BE2C (cell line): ENCODE measurements at regions not wholly inside any gene's neighbourhood (a gene's known extent, or its start where the extent isn't known, plus 50 kb on each side); places are given as distances from the start of the nearest gene placed in this dataset.

ENCODE experiments used
- DNase-seq: peaks from one replicate; pipeline ENCODE4 v3.0.0-alpha.2; 2020
- H3K27me3 ChIP-seq: fragments of 250-450 bp; sonication (Bioruptor Pico); 2 replicates; pipeline ENCODE4 v1.5.1; 2020; ENCODE audit warnings: mild to moderate bottlenecking
- H3K36me3 ChIP-seq: fragments of 250-450 bp; sonication (Bioruptor Pico); 2 replicates; pipeline ENCODE4 v1.5.1; 2020; ENCODE audit warnings: mild to moderate bottlenecking
- H3K4me1 ChIP-seq: fragments of 250-450 bp; sonication (Bioruptor Pico); 2 replicates; pipeline ENCODE4 v1.5.1; 2020
- H3K4me3 ChIP-seq: 2 replicates; pipeline ENCODE4 v1.5.1; 2011; ENCODE audit warnings: low read depth, low read length
- H3K9me3 ChIP-seq: fragments of 250-450 bp; sonication (Bioruptor Pico); 2 replicates; pipeline ENCODE4 v1.5.1; 2020
- TF ChIP-seq, protein P1 (sequence below): IDR thresholded peaks from 2 replicates; pipeline ENCODE4 v1.5.1; 2012; ENCODE audit warnings: mild to moderate bottlenecking, low read depth, low read length

DNA sequence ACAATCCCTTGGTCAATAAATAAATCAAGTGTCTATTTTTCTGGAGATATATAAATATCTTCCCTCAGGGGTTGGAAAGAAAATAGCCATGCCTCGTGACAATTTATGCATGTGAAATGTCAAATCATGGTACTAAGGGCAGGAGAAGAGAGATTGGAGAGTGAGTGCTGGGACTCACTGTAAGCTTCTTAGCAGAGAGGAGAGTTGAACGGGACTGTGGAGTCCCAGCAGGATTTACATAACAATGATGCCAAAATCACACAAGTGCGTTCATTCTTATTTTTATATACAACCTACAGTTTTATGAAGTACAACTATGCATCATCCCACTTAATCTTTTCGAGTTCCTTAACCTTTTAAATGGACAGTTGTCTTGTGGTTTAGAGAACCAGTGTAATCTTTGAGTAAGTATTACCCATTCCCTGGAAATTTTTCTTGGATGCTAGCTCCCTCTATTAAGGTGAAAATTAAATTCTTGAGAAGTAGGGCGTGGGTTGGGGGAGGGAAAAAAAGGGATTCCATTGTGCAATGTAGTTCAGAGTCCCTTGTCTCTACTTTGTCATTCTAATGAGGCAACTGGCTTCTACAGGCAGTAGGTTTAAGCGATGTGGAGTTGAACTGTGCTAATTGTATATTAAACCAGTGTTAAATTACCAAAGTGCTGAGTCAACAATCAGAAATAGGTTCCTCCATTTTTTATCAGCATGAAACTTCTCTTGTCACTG lies 143.6 kb upstream of the EPHA4 start:
- H3K4me1 ChIP-seq: no peaks in the 10 kb centered on the region
- no peaks in the 10 kb centered on the region for H3K27me3 ChIP-seq
- no peaks in the 10 kb centered on the region for H3K36me3 ChIP-seq
- DNase-seq: no peak
- no peaks in the 10 kb centered on the region for H3K9me3 ChIP-seq
- TF ChIP-seq, protein P1, sequence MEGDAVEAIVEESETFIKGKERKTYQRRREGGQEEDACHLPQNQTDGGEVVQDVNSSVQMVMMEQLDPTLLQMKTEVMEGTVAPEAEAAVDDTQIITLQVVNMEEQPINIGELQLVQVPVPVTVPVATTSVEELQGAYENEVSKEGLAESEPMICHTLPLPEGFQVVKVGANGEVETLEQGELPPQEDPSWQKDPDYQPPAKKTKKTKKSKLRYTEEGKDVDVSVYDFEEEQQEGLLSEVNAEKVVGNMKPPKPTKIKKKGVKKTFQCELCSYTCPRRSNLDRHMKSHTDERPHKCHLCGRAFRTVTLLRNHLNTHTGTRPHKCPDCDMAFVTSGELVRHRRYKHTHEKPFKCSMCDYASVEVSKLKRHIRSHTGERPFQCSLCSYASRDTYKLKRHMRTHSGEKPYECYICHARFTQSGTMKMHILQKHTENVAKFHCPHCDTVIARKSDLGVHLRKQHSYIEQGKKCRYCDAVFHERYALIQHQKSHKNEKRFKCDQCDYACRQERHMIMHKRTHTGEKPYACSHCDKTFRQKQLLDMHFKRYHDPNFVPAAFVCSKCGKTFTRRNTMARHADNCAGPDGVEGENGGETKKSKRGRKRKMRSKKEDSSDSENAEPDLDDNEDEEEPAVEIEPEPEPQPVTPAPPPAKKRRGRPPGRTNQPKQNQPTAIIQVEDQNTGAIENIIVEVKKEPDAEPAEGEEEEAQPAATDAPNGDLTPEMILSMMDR: no peak
- H3K4me3 ChIP-seq: no peak overlapping the region

DNA sequence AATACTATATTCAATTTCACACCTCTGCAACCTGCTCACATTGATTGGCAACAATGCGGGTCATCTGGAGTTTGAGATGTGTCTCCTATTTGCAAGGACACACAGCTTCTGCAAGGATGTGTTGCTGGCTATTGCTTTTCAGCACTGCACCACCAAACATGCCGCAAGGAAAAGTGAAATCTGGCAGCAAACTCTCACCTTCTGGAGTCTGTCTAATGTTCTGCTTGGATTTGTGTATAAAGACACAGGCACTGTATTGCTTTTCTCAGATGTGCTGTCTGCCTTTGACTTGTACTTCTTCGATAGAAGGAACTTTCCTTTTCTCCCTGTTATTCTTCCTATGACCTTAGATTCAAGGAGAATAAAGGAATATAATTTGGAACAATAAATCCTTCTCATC lies 138.6 kb upstream of the EPHA4 start:
- TF ChIP-seq, protein P1: no peak
- Histone ChIP-seq H3K9me3 (no peaks in the 10 kb centered on the region), H3K4me3 (no peak overlapping the region)

DNA sequence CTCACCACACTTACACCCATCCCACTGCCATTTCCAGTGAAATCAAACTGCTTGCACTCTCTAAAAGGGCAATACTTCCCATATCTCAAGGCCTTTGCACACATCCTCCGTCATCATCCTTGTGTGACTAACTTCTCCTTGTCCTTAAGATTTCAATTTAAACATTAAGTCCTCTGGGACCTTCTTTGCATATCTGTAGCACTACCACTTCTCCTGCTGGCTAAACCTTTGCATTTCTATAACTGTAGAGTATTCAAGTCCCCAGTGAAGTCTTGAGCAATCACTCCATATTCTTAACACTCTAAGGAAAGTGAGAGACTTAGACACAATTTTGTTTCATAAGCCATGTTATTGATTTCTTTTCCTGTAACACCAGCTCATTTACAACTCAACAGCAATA lies 136.8 kb upstream of the EPHA4 start:
- no peak for DNase-seq
- no peaks in the 10 kb centered on the region for H3K9me3 ChIP-seq
- H3K4me1 ChIP-seq: no peaks in the 10 kb centered on the region
- TF ChIP-seq, protein P1: no peak
- no peaks in the 10 kb centered on the region for H3K27me3 ChIP-seq
- no peak overlapping the region for H3K4me3 ChIP-seq
- no peaks in the 10 kb centered on the region for H3K36me3 ChIP-seq

More for the DNA sequence above, 138.6 kb upstream of the EPHA4 start:
- no peak for DNase-seq
- Histone ChIP-seq H3K27me3 (no peaks in the 10 kb centered on the region), H3K4me1 (no peaks in the 10 kb centered on the region), H3K36me3 (no peaks in the 10 kb centered on the region)

DNA sequence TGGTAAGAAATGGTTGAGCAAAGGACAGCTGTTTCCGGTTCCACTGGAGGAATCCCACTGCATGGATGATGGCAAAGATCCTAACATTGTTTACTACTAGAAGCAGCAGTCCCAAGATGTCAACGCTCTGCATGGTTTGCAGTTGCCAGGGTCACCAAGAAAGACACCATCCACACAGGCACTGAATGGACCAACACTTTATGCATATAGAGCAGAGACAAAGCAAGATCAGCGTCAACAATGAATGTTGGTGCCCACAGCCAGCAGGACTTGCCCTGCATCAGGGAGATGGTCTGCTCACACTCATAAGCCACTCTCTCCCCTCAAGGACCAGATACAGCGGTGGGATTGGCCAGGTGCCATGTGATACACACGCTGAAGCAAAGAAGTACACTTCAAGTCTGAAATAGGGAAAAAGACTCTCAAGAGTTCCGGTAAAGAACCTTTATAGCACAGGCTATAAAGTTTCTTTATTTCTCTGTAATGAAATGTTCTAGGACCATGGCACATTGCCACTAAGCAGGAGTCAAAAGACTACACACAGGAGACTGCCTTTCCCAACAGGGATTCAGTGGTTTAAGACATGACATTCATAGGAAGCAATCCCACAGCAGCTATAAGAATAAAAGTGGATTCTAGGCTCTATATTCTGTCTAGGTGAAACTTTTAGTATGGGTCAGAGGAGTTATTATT lies 133.2 kb upstream of the EPHA4 start:
- Histone ChIP-seq H3K4me3 (no peak overlapping the region), H3K9me3 (no peaks in the 10 kb centered on the region), H3K36me3 (no peaks in the 10 kb centered on the region), H3K4me1 (no peaks in the 10 kb centered on the region), H3K27me3 (no peaks in the 10 kb centered on the region)
- no peak for DNase-seq
- TF ChIP-seq, protein P1: no peak

DNA sequence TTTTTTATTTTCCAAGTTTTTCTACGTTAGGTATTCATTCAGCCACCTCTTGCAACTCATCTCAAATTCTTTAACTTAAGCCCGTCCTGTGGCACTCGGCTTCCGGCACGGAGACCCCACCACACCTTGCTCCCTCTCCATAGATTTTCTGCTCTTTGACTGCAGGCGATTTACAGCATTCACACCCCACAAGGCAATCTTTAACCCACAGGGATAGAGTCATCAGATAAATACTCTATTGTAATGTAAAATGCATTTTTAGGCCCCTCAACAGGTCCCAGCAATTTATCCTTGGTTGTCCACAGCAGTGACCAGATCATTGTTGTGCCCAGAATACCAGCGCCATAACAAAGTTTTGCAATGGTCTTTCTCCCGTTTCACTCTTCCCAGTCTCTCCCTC lies 132.3 kb upstream of the EPHA4 start:
- DNase-seq: no peak
- H3K4me3 ChIP-seq: no peak overlapping the region
- H3K27me3 ChIP-seq: no peaks in the 10 kb centered on the region
- H3K9me3 ChIP-seq: no peaks in the 10 kb centered on the region
- H3K36me3 ChIP-seq: no peaks in the 10 kb centered on the region
- H3K4me1 ChIP-seq: no peaks in the 10 kb centered on the region
- TF ChIP-seq, protein P1: no peak

DNA sequence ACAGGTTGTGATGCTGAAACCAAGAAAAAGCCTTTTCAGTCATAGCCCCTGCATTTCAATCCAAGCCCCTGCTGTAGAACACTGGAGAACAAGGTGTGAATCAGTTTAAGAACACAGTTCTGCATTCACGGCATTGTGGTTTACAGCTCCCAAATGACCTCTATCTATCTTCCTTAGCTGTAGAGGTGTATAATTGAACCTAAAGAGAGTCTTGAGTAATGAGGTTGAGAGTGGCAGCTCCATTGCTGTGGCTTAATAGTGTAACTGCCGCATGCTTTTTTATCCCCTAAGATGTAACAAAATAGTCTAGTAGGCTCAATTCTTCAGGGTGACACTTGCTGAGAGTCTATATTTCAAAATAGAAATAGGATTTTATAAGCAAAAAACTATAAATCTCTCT lies 121.3 kb upstream of the EPHA4 start:
- no peaks in the 10 kb centered on the region for H3K27me3 ChIP-seq
- no peak for DNase-seq

More for the DNA sequence above, 121.3 kb upstream of the EPHA4 start:
- H3K36me3 ChIP-seq: no peaks in the 10 kb centered on the region
- H3K4me1 ChIP-seq: no peaks in the 10 kb centered on the region
- TF ChIP-seq, protein P1: no peak
- H3K4me3 ChIP-seq: no peak overlapping the region
- no peaks in the 10 kb centered on the region for H3K9me3 ChIP-seq
